Frontal cortex (tissue), 3 donors: ENCODE measurements at regions not wholly inside any gene's neighbourhood (a gene's known extent, or its start where the extent isn't known, plus 50 kb on each side); places are given as distances from the start of the nearest gene placed in this dataset.
"Not testable (repeated sequence)": the region's sequence is repeated elsewhere in the genome, so short reads cannot be mapped to it uniquely, and the experiment has no call there.

Experiments used
- DNase-seq, 2 donors: peaks; one replicate each; pipeline ENCODE4 v3.0.0; 2012; ENCODE audit warnings: low spot score in 2 of 2
- FAIRE-seq: peaks from 2 replicates; lab custom pipeline; 2012; peaks lifted over from hg19 to GRCh38; lab: Jason Lieb, UNC
- donor health status: control.
- donor health status: control.
- donor health status: control.

DNA sequence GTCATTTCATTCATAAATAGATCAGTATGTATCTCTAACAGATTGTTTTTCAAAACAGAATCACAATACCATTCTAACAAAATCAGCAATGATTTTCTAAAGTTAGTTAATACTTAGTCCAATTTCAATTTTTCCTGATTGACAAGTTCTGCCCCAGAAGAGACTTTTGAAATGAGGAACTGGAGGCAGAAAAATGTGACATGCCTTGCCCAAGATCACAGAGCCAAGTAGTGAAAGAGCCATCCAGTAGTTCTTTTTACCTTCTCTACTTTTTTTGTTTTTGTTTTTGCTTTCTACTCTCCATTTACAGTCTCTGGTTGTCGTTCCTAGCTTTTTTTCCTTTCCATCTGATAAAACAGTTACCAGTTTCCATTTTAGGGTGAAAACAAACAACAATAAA, 129.3 kb upstream of the TMEM164 start:
- DNase-seq (no peak), FAIRE-seq (no peak)

DNA sequence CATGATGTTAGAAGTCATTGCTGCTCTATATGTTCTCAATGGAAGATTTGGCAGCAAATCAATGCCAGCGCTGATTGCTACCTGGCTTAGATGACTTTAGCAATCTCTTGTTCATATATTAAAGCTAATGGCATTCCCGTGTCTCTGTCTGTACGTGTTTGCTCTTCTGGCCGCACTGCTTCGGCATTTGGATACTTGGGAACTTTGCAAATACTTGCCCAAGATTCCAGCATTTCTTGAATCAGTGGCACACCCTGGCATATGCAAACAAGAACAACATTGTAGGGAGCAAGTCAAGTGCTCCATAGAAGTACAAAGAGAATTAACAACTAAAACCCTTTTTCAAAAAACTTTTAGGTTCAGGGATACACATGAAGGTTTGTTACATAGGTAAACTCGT, 128.9 kb upstream of the TMEM164 start:
- DNase-seq: no peak
- FAIRE-seq: no peak

DNA sequence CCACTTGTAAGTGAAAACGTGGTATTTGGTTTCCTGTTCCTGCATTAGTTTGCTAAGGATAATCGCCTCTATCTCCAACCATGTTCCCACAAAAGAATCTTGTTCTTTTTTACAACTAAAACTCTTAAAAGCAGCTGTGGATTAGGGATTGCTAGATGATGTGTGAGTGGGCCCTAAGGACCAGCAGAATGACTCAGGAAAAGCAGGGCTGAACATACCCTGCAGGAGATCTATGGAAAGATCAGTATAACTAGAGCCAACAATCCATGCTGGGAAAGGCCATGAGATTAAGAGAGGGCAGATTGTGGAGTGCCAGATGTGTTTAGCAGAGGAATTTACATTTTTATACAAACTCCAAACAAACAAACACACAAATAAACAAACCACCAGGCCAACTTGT, 128.4 kb upstream of the TMEM164 start:
- FAIRE-seq (no peak), DNase-seq (no peak)

DNA sequence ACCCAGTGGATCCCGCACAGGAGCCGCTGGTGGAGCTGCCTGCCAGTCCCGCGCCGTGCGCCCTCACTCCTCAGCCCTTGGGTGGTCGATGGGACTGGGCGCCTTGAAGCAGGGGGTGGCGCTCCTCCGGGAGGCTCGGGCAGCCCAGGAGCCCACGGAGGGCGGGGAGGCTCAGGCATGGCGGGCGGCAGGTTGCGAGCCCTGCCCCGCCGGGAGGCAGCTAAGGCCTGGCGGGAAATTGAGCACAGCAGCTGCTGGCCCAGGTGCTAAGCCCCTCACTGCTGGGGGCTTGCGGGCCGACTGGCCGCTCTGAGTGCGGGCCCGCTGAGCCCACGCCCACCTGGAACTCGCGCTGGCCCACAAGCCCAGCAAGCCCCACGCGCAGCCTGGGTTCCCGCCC, 127.1 kb upstream of the TMEM164 start:
- no peak for FAIRE-seq
- DNase-seq: no peak

DNA sequence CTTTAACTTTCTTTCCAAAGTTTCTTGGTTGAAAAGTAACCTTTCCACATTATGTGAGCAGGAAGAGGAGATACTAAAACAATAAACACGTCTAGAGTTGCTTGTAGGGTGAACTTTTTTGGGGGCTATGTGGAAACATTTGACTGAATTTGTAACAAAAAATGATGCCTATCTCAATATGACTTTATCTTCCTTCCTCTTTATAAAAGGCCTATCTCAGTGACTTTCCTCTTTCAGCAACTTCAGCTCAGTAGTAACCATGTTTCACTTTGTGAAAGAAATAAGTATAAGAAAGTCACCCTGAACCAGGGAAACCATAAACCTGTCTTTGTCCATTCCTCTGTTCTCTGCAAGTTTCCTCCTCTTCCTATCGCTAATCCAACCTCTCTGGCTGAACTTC, 124.7 kb upstream of the TMEM164 start:
- FAIRE-seq (no peak), DNase-seq (no peak)

DNA sequence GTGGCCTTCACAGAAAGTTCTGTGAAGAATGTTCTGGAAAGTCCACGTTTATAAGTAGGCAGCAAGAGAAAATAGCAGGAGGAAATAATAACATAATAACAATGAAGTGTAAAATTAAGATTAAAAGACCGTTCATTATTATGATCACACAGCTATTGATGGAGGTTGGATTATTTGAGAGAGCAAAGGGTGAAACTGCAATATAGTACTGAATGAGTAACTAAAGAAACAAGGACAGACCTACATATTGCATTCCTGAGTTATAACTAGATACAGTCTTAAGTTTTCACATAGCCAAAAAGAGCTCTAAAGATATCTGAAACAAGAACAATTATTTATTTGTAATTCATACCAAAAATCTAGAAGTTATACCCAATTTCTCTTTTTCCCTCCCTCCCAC, 122.9 kb upstream of the TMEM164 start:
- DNase-seq (no peak), FAIRE-seq (no peak)

DNA sequence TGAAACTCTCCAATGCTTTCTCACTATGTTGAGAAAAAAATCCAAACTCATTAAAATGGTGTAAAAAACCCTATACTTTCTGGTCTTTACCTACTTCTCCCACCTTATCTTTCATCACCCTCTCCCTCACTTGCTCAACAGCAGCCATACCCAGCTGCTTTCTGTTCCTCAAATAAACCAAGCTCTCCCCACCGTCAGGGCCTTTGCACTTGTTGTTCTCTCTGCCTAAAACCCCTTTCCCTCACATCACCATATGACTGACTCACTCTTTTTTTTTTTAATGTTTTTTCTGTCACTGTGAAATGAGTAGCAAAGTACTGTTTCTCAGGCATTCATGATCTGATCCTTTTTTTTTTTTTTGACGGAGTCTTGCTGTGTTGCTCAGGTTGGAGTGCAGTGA, 122.3 kb upstream of the TMEM164 start:
- DNase-seq (no peak), FAIRE-seq (no peak)

DNA sequence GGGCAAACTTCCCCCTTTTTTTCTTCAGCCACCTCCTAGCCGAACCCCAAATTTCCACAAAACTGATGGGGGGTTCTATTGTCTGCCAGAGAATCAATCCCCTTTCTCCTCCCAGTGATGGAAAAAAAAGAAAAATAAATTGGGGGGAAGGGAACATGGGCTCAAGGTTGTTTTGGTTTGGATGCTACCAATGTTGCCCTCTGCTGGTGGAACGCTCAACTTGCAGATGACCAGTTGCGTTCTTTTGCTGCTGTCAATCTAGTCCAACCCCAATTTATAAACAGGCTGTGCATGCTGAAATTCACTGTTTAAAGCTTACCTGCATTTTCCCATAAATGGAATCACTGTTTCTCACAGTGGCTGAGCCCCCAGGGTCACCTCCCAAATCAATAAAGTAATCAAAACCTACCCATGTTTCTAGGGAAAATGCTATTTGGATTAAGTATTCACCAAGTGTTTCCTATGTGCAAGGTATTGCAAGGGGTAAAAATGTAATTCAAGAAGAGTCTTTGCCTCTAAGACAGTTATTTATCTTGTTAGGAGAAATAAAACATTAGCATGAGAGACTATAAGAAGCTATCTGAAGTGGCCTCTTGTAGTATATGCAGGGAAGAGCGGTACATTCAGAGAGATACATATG, 116.7 kb upstream of the TMEM164 start:
- FAIRE-seq: no peak

DNA sequence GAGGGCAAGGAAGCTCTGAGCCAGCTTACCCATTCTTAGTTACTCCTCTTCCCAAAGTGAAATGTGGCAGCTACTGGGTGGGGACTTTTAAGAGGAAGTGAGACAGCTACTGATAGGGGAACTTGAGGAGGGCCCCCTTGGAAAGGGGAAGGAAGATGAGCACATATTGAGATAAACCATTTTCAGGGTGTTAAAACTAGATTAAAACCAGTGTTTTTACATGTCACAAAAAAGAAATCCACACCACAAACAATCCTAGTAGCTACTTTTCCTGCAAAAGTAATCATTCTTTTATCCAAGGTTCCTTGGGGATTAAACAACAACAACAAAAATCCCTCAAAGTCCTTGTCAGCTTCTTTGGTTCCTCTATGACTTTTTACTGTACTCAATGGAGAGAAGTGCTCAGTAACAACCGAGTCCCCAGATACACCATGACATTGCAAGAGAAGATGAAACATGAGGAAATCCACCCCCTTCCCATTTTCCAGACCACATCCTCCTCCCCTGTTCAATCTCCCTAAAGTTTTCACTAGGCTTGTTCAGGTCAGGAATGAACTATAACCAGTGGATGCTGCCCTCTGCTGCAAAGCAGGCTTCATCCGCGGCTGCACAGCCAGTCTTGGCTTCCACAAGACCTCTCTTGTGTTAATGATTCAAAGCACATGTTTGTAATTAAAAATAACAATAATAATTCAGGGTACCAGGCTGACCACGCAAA, 113.5 kb upstream of the TMEM164 start:
- FAIRE-seq (no peak), DNase-seq (no peak)

More for the DNA sequence above, 116.7 kb upstream of the TMEM164 start:
- peak in 1 of 2 donors; percentile 21 for DNase-seq

DNA sequence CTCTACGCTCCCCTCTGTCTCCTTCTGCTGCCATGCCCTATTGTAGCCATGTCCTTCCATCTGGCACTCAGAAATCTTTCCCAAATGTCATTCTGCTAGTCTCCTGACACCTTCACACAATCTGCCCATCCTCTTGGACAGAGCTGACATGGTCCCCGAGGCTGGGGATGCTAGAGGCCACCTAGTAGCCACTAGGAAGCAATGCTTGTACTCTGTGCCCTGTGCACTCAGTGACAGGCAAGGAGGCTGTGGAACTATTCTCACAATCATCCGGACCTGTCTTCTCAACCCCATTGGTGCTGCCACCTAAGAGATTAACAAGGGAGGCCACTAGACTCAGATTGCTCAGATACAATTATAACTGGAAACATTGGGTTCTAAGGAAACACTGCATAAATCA, 112.6 kb upstream of the TMEM164 start:
- DNase-seq: no peak
- FAIRE-seq: no peak

DNA sequence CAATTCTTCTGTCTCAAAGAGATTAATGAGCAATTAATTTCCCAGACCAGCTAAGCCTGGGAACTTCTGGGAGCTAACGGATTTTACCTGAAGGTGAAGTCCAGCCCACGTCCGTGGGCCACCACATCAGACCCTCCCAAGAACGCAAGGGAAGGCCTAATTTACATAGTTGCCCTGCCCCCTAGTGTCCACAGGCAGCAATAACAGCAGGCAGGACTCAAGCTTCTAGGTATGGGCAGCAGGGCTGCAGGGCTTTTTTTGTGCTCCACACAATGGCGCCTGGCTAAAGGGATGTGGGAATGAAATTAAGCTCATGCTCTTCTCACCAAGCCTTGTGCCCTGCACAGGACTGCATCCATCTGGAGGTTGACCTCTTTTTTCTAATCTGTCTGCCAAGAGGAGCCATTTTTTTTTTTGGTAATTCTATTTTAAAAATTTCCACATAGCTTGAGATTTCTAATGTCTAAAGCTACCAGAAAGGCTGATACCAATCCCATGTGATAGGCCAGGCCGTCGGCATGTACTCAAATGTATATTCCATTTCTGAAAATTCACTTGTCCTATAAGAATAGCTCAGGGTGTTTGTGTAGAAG, 111.9 kb upstream of the TMEM164 start:
- FAIRE-seq (no peak), DNase-seq (peak in 1 of 2 donors; percentile 21)

DNA sequence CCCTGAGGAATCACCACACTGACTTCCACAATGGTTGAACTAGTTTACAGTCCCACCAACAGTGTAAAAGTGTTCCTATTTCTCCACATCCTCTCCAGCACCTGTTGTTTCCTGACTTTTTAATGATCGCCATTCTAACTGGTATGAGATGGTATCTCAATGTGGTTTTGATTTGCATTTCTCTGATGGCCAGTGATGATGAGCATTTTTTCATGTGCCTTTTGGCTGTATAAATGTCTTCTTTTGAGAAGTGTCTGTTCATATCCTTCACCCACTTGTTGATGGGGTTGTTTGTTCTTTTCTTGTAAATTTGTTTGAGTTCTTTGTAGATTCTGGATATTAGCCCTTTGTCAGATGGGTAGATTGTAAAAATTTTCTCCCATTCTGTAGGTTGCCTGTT, 106.9 kb upstream of the TMEM164 start:
- FAIRE-seq: not testable (repeated sequence)

DNA sequence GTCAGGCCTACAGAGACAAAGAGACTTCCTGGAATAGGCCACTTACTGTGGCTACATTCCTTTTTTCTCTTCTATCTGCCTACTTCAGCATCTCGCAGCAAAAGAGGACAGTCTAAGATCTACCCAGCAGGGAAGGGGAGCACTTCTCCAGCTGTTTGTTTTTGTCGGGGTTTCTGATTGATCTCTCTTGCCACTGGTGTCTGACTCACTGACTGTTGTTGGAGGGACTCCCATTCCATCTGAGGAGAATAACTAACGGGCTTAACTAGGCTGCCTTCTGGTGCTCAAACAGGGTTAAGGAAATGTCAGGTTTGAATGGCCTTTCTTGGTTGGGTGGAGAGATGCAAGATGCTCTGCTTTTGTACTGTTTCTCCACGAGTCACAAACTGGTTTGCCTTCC, 100.2 kb upstream of the TMEM164 start:
- FAIRE-seq: no peak

More for the DNA sequence above, 106.9 kb upstream of the TMEM164 start:
- not testable (repeated sequence) for DNase-seq

DNA sequence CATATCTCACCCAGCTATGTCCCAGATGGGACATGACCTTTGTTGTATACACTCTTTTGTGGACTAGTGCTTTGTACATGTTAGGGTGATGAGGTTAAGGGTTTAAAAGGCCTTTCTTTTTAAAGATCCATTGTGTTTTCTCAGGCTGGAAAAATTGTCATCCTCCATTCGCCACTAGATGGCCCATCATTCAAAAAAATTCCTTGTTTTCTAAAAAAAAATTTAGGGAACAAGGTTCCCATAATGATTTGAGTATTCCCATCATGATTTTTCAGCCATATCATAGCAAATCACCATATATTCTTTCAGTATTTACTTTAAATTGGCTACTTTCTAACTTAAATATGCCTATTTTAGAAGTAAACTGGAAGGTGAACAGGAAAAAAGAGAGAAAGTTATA, 91.9 kb upstream of the TMEM164 start:
- FAIRE-seq (no peak), DNase-seq (no peak)

More for the DNA sequence above, 100.2 kb upstream of the TMEM164 start:
- no peak for DNase-seq

DNA sequence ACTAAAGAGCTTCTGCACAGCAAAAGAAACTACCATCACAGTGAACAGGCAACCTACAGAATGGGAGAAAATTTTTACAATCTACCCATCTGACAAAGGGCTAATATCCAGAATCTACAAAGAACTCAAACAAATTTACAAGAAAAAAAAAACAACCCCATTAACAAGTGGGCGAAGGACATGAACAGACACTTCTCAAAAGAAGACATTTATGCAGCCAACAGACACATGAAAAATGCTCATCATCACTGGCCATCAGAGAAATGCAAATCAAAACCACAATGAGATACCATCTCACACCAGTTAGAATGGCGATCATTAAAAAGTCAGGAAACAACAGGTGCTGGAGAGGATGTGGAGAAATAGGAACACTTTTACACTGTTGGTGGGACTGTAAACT, 89.9 kb upstream of the TMEM164 start:
- DNase-seq, FAIRE-seq: not testable (repeated sequence)

DNA sequence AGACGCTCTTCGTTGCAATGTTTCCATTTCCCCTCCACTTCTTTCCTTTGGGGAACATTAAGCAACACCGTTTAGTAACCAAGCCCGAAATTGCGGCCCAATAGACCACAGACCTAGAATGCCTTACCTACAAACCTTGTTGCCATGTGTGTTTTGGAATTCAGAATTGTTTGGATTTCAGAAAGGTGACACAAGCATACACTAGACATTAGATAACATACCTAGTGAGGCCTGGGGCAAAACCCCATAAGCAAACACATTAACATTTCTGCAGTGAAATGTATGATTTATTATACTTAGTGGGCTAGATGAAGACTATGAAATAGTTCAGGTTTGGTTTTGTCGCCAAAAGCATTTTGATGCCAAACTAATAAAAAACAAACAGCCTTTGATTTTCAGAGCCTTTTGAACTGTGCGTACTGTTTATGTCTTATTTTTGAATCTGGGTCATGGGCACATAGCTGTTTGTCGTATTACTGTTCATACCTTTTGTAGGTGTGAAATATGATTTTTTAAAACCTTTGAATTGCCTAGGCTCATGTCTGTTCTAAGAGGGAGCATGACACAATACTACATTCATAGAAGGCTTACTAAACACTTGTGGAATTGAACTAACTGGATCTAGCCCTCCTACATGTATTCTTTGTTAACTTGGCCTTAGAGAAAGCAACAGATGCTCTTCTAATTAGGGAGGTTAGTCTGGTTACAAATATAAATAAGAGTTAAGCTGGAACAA, 88.6 kb upstream of the TMEM164 start:
- DNase-seq (no peak), FAIRE-seq (no peak)

DNA sequence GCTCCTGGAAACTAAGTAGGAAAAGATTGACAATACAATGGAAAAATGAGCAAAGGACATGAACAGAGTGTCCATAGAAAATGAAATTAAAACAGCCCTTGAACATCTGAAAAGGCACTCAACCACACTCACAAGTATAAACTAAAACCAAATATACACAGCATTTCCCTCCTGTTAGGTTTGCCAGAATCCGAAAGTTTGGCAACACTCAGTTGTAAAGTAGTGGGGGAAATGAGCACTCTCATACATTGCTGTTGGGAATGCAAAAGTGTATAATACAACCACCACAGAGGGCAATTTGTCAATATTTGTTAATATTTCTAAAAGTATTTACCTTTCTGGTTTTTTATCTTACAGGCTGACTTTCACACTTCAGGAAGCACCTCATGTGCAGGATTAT, 84.2 kb upstream of the TMEM164 start:
- no peak for DNase-seq
- no peak for FAIRE-seq

DNA sequence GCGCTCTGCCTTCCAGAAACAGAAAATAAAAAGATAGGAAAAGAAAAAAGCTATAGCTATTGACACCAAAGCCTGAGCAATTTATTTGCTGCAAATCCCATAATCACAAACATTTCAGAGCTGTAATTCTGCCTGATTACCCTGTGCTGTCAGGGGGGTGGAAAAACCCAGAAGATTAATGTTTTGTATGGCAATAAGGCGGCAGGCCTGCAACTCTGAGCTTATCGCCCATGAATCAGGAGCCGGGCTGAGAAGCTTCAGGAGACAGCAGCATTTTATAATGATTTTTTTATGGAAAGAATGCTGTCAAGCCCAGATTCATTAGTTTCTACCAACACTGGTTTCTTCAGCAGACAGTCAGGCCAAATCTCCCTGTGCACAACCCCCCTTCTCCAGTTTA, 82.6 kb upstream of the TMEM164 start:
- FAIRE-seq (no peak), DNase-seq (no peak)

DNA sequence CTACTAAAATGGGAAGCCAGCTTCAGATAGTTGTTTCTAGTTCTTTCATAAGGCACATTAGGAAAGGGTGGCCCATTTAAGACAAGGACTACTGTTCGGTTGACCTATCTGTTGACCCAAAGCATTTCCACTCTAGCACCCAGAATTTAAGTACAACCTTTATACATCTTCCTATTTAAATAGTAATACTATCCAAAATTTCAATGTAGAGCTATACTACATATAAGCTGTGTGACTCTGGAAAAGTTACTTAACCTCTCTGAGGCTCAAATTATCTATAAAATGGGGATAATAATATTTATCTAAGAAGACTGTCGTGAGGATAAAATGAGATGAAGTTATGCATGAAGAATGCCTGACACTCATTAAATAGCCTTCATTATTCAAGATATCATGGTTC, 82.0 kb upstream of the TMEM164 start:
- no peak for DNase-seq
- no peak for FAIRE-seq

DNA sequence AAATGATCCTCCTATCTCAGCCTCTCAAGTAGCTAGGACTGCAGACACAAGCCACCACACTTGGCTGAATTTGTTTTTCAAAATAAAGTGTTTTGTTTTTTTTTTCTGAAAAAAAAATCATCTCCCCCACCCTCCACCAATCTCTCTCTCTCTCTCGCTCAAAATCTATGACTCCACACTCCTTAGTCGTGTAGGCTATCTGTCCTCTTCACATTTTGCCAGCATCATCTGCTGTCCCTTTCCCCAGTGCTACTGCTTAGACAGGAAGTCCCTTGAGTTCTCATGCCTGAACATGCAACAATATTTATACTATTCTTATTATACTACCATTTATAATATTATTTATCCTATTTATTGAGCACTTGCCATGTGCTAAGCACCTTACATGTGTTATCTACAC, 80.7 kb upstream of the TMEM164 start:
- DNase-seq: no peak
- no peak for FAIRE-seq

DNA sequence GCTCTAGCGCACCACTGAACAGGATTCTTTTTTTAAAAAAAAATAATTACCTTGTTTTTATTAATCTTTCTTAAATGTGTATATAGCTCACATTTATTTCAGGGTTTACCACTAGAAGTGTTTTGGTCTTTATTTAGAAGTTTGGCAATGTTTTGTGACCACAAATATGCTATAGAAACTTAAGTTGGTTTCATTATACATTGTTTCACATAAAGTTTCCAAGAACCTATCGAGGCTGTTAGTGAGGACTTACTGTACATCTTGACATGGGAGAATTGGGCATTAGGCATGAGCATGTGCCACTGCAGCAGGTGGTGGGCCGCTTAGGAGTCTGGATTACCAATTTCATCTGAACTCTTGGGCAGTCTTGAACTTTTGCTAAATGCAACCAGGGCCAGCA, 77.9 kb upstream of the TMEM164 start:
- not testable (repeated sequence) for DNase-seq, FAIRE-seq
